Activated naive CD8-positive, alpha-beta T cell treated with anti-CD3 and anti-CD28 coated beads for 36 hours (primary cell): ENCODE measurements at regions not wholly inside any gene's neighbourhood (a gene's known extent, or its start where the extent isn't known, plus 50 kb on each side); places are given as distances from the start of the nearest gene placed in this dataset.
"Not testable (repeated sequence)": the region's sequence is repeated elsewhere in the genome, so short reads cannot be mapped to it uniquely, and the experiment has no call there.

Source experiments
- DNase-seq: peaks from one replicate; pipeline ENCODE4 v3.0.0; 2021
- H3K27ac Mint-ChIP-seq: one replicate; pipeline ENCODE4 v1.8.0; 2022; ENCODE audit warnings: mild to moderate bottlenecking, moderate library complexity, mixed read lengths
- H3K27me3 Mint-ChIP-seq: one replicate; pipeline ENCODE4 v1.8.0; 2022; ENCODE audit warnings: mild to moderate bottlenecking, mixed read lengths
- H3K36me3 Mint-ChIP-seq: one replicate; pipeline ENCODE4 v1.8.0; 2021; ENCODE audit warnings: mild to moderate bottlenecking, mixed read lengths
- H3K4me1 Mint-ChIP-seq: one replicate; pipeline ENCODE4 v1.8.0; 2021; ENCODE audit warnings: mixed read lengths
- H3K4me3 Mint-ChIP-seq: one replicate; pipeline ENCODE4 v1.8.0; 2022; ENCODE audit warnings: mild to moderate bottlenecking, moderate library complexity, mixed read lengths
- H3K9me3 Mint-ChIP-seq: one replicate; pipeline ENCODE4 v1.8.0; 2022; ENCODE audit warnings: mixed read lengths

GRCh38 chr11:121358760-121359159 lies 66.2 kb downstream of the SC5D start:
- Mint-ChIP-seq H3K4me3 (no peak overlapping the region), H3K4me1 (peaks cover 1% of the 10 kb centered on the region), H3K36me3 (peaks cover 3% of the 10 kb centered on the region), H3K9me3 (no peaks in the 10 kb centered on the region), H3K27me3 (peaks cover 3% of the 10 kb centered on the region), H3K27ac (no peak overlapping the region)
- no peak for DNase-seq

GRCh38 chr11:121359591-121359990 lies 67.0 kb downstream of the SC5D start:
- no peaks in the 10 kb centered on the region for H3K9me3 Mint-ChIP-seq
- H3K4me1 Mint-ChIP-seq = peaks cover 1% of the 10 kb centered on the region
- H3K4me3 Mint-ChIP-seq = no peak overlapping the region
- no peak for DNase-seq
- H3K27me3 Mint-ChIP-seq = peaks cover 3% of the 10 kb centered on the region
- peaks cover 3% of the 10 kb centered on the region for H3K36me3 Mint-ChIP-seq
- no peak overlapping the region for H3K27ac Mint-ChIP-seq

- H3K4me1 Mint-ChIP-seq = peaks cover 12% of the 10 kb centered on the region
- H3K9me3 Mint-ChIP-seq, DNase-seq, H3K36me3 Mint-ChIP-seq, H3K27ac Mint-ChIP-seq, H3K4me3 Mint-ChIP-seq, H3K27me3 Mint-ChIP-seq: not testable (repeated sequence)
Observed at GRCh38 chr11:121362955-121363354, 70.4 kb downstream of the SC5D start.

GRCh38 chr11:121365304-121365703 lies 72.7 kb downstream of the SC5D start:
- Mint-ChIP-seq H3K27ac (no peak overlapping the region), H3K4me1 (peaks cover 31% of the 10 kb centered on the region), H3K4me3 (no peak overlapping the region), H3K27me3 (no peaks in the 10 kb centered on the region), H3K9me3 (peaks cover 1% of the 10 kb centered on the region), H3K36me3 (peaks cover 3% of the 10 kb centered on the region)
- no peak for DNase-seq

- no peak for DNase-seq
- Mint-ChIP-seq H3K27me3 (no peaks in the 10 kb centered on the region), H3K4me3 (no peak overlapping the region), H3K27ac (no peak overlapping the region), H3K9me3 (peaks cover 4% of the 10 kb centered on the region), H3K4me1 (peaks cover 36% of the 10 kb centered on the region), H3K36me3 (peaks cover 3% of the 10 kb centered on the region)
Observed at GRCh38 chr11:121366038-121366437, 73.5 kb downstream of the SC5D start.

GRCh38 chr11:121367001-121367843 lies 74.7 kb downstream of the SC5D start:
- peak overlapping the region; percentile 50 for H3K4me3 Mint-ChIP-seq
- peaks cover 4% of the 10 kb centered on the region for H3K9me3 Mint-ChIP-seq
- H3K36me3 Mint-ChIP-seq = peaks cover 3% of the 10 kb centered on the region
- peak overlapping the region; percentile 84 for H3K27ac Mint-ChIP-seq
- peak; percentile 24 for DNase-seq
- H3K4me1 Mint-ChIP-seq = peaks cover 39% of the 10 kb centered on the region
- no peaks in the 10 kb centered on the region for H3K27me3 Mint-ChIP-seq

- DNase-seq = no peak
- H3K27ac Mint-ChIP-seq = peak overlapping the region; percentile 84
- H3K4me1 Mint-ChIP-seq = peaks cover 43% of the 10 kb centered on the region
- no peaks in the 10 kb centered on the region for H3K27me3 Mint-ChIP-seq
- peaks cover 4% of the 10 kb centered on the region for H3K9me3 Mint-ChIP-seq
- peak overlapping the region; percentile 54 for H3K4me3 Mint-ChIP-seq
- H3K36me3 Mint-ChIP-seq = peaks cover 3% of the 10 kb centered on the region
Observed at GRCh38 chr11:121367844-121368225, 75.3 kb downstream of the SC5D start.

GRCh38 chr11:121368364-121369240 lies 76.0 kb downstream of the SC5D start:
- DNase-seq = no peak
- H3K27ac Mint-ChIP-seq = no peak overlapping the region
- H3K4me3 Mint-ChIP-seq = no peak overlapping the region
- no peaks in the 10 kb centered on the region for H3K36me3 Mint-ChIP-seq
- no peaks in the 10 kb centered on the region for H3K27me3 Mint-ChIP-seq
- H3K9me3 Mint-ChIP-seq = peaks cover 4% of the 10 kb centered on the region
- peaks cover 48% of the 10 kb centered on the region for H3K4me1 Mint-ChIP-seq

GRCh38 chr11:121369366-121369765 lies 76.8 kb downstream of the SC5D start:
- Mint-ChIP-seq H3K27ac (no peak overlapping the region), H3K9me3 (peaks cover 4% of the 10 kb centered on the region), H3K27me3 (no peaks in the 10 kb centered on the region), H3K4me1 (peaks cover 48% of the 10 kb centered on the region), H3K4me3 (no peak overlapping the region), H3K36me3 (no peaks in the 10 kb centered on the region)
- DNase-seq = no peak

GRCh38 chr11:121372028-121372427 lies 79.5 kb downstream of the SC5D start:
- DNase-seq = no peak
- Mint-ChIP-seq H3K4me3 (no peak overlapping the region), H3K4me1 (peaks cover 51% of the 10 kb centered on the region), H3K36me3 (no peaks in the 10 kb centered on the region), H3K27me3 (no peaks in the 10 kb centered on the region), H3K27ac (no peak overlapping the region), H3K9me3 (peaks cover 4% of the 10 kb centered on the region)

- Mint-ChIP-seq H3K27me3 (no peaks in the 10 kb centered on the region), H3K27ac (peak overlapping the region; percentile 36), H3K36me3 (no peaks in the 10 kb centered on the region), H3K4me1 (peaks cover 47% of the 10 kb centered on the region), H3K9me3 (peaks cover 4% of the 10 kb centered on the region), H3K4me3 (no peak overlapping the region)
- DNase-seq = no peak
Observed at GRCh38 chr11:121372671-121373429, 79.3 kb upstream of the SORL1 start.

- H3K9me3 Mint-ChIP-seq = peaks cover 4% of the 10 kb centered on the region
- no peaks in the 10 kb centered on the region for H3K36me3 Mint-ChIP-seq
- no peaks in the 10 kb centered on the region for H3K27me3 Mint-ChIP-seq
- peaks cover 48% of the 10 kb centered on the region for H3K4me1 Mint-ChIP-seq
- no peak overlapping the region for H3K4me3 Mint-ChIP-seq
- no peak for DNase-seq
- H3K27ac Mint-ChIP-seq = no peak overlapping the region
Observed at GRCh38 chr11:121374286-121374985, 77.7 kb upstream of the SORL1 start.

- Mint-ChIP-seq H3K36me3 (no peaks in the 10 kb centered on the region), H3K27ac (no peak overlapping the region)
- DNase-seq = no peak
Observed at GRCh38 chr11:121376130-121376529, 76.0 kb upstream of the SORL1 start.

GRCh38 chr11:121379145-121379810 lies 72.8 kb upstream of the SORL1 start:
- not testable (repeated sequence) for H3K27me3 Mint-ChIP-seq, DNase-seq, H3K9me3 Mint-ChIP-seq, H3K36me3 Mint-ChIP-seq, H3K4me3 Mint-ChIP-seq
- H3K27ac Mint-ChIP-seq = peak overlapping the region; percentile 22
- peaks cover 33% of the 10 kb centered on the region for H3K4me1 Mint-ChIP-seq

More at GRCh38 chr11:121376130-121376529, 76.0 kb upstream of the SORL1 start:
- peaks cover 45% of the 10 kb centered on the region for H3K4me1 Mint-ChIP-seq
- H3K27me3 Mint-ChIP-seq = no peaks in the 10 kb centered on the region
- H3K9me3 Mint-ChIP-seq = no peaks in the 10 kb centered on the region
- no peak overlapping the region for H3K4me3 Mint-ChIP-seq
